NCI-H82 treated with DMSO at 0.1 percent for 48 hours (cell line): ENCODE measurements at regions not wholly inside any gene's neighbourhood (a gene's known extent, or its start where the extent isn't known, plus 50 kb on each side); places are given as distances from the start of the nearest gene placed in this dataset.

ENCODE experiments used
- DNase-seq: peaks from one replicate; lab custom pipeline; 2025; ENCODE audit not compliant: unreplicated experiment; lab: John Stamatoyannopoulos, UW

DNA sequence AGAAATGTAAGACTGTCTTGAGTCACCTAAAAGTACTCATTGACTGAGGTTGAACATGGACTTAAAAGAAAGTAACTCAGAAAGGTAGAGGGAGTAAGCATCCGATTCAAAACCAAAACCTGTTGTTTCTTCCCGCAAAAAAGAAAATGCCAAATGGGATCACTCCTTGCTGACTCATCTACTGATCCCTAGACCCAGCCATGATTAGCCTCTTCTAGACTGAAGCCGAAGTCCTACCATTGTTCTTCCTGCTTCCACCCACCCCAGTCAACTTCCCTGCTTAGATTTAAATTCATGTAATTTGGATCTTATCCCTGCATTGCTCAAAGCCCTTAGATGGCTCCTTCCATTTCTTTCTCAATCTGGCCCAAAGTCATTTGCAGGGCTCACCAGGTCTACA is 760.5 kb upstream of the SOX9 start:
- DNase-seq: no peak

GRCh38 chr17:71361656-71362450 is 759.0 kb upstream of the SOX9 start:
- no peak for DNase-seq

- no peak for DNase-seq
Measured at GRCh38 chr17:71363661-71364060, 757.2 kb upstream of the SOX9 start.

- DNase-seq: no peak
Measured at GRCh38 chr17:71371809-71372208, 749.0 kb upstream of the SOX9 start.

DNA sequence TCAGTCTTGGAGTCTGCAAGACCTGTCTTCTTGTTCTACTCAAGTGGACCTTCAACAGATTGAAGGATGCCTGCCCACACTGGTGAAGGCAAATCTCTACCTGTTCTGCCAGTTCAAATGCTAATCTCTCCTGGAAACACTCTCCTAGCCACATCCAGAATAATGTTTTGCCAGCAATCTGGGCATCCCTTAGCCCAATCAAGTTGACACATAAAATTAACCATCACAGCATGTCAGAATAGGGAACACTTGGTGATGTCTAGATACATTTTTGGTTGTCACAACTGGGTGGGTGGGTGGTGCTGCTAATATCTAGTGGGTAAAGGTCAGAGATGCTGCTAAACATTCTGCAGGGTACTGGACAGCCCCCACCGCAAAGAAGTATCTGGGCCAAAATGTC is 744.9 kb upstream of the SOX9 start:
- DNase-seq: no peak

- no peak for DNase-seq
Measured at GRCh38 chr17:71376933-71377332, 743.9 kb upstream of the SOX9 start.

DNA sequence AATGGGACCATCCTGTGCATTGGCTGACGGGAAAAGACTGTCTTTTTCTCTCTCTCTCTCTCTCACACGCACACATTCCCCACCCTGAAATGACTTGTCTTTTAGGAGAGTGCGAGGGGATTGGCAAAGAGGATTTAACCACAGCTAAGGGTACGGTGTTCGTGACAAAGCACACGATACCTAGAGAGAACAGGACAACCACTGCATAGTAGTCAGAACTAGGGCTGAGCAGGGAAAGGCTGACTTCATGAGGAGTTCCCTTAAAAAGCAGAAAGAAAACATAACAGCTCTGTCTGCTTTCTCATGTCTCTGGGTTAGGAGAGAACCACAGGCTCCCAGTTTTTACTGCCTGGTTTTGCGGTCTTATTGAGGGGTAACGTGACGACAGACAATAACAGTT is 742.8 kb upstream of the SOX9 start:
- DNase-seq: no peak

DNA sequence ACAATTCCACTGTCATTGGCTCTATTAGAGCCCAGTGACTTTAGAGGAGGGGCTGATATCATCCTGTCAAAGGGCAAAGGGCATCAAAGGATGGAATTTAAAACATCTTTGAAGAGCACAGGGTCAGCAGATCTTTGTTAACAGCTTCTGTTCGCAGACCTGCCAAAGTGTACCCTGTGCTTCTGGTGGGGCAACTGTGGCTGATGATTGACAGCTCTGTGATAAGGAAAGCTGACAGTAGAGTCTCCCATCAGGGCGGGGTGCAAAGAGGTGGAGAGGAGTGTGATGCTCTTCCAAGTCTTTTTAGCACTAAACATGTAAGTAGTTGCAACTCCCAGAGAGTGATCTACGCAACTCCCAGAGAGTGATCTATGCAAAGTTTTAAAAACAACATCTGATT is 742.1 kb upstream of the SOX9 start:
- DNase-seq: no peak

DNA sequence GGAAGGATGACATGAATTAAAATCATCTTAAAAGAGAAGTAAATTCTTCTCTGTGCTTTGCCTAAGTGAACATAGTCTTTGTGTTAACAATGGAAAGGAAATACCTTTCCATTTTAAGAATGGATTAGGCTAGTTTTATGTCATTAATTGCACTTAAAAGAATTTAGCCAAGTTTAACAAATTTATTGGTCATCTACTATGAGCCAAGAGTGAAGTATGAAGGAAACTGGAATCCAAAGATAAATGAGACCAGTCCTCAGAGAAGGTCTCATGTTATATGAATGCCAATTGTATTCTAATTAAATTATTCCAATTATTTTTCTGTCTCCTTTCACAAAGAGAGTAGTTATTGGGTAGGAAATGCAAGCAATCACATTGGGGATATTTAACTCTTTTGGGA is 741.3 kb upstream of the SOX9 start:
- DNase-seq: no peak

- no peak for DNase-seq
Measured at GRCh38 chr17:71380535-71380934, 740.3 kb upstream of the SOX9 start.

DNA sequence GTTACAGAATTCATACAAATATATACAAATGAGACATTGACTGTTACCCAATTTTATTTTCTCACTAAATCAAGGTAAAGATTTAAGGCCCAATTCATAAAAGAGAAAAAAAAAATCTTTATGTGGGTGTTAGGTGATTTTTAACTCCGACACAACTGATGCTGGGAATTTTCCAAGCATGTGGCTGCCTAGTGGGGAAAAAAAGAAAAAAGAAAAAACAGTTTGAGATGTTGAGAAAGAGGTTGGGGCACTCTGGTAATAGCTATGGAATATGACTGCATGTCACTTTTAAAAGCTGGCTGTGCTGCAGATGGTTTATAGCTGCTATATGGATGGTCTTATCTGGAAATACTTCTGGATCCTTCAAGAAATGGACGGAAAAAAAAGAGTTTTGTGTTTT is 739.9 kb upstream of the SOX9 start:
- no peak for DNase-seq

GRCh38 chr17:71383091-71383490 is 737.7 kb upstream of the SOX9 start:
- no peak for DNase-seq

DNA sequence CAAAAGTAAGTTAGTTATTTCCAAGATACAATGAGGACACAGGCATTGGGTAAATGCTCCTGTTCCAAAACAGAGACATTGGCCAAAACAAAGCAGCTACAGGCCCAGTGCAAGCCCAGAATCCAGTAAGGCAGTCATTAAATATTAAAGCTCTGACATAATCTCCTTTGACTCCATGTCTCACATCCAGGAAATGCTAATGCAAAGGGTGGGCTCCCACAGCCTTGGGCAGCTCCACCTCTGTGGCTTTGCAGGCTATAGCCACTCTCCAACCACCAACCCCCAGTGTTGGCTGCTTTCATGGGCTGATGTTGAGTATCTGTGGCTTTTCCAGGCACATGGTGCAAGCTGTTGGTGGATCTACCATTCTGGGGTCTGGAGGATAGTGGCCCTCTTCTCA is 733.4 kb upstream of the SOX9 start:
- DNase-seq: no peak

DNA sequence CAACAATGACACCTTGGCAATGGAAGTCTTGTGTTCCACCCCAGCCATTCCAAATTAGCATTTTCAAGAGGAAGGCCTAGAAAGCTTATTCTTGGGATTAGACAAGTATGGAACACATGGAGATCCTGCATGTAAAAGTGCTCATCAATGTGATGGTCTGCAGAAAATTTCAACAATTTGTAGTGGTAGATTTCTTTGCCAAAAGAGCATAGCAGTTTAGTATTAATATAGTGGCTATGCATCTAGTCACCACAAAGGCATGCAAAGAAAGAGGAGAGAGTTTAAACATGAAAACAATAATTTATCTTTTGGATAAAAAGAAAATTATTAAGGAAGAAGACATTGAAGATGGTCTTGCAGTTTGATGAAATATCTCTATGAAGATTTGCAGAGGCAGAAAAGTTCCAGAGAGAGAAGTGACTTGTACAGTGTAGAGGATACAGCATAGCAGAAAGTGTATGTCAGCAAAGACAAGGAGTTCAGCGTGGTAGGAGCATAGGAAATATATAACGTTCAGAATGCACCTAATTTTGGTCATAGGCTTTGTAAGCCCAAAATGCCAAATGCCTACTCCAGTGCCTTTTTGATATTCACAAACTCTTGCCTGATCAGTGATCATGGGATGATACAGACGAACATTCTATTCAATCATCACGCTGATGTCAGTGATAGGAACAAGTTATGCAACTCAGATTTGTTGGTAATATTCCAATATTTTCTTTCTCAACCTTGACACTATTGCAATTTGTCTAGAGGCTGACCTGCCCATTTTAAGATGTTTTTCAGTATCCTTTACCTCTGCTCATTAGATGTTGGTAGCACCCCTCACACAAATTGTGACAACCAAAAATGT is 727.9 kb upstream of the SOX9 start:
- no peak for DNase-seq

DNA sequence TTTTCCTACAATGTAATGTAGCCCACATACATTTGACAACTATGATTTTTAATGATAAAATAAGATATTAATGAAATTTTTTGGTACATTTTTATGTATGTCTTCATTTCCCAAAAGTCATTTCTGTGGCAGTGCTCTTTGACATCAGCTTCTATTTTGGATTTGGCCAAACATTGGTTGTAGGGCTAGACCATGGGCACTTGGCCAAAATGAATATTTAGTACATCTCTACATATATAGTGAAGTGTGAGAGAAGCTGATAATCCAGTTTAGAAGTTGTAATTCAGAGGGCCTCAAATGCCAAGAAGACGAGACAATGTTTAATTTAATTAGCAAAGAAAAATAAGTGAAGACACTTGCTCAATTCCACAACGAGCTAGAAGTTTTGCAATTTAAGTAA is 724.9 kb upstream of the SOX9 start:
- DNase-seq: no peak

DNA sequence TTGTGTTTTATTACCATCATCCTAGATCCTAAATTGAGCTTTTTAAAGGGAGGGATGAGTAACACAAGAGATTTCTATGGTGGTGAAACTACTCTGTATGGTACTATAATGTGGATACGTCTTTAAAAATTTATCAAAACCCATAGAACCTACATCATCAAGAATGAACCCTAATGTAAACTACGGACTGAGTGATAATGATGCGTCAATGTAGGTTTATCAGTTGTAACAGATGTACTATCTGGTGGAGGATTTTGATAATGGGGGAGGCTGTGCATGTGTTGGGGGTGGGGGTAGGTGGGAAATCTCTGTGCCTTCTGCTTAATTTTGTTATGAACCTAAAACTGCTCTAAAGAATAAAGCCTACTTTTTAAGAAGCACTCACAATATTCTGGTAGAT is 724.1 kb upstream of the SOX9 start:
- no peak for DNase-seq

DNA sequence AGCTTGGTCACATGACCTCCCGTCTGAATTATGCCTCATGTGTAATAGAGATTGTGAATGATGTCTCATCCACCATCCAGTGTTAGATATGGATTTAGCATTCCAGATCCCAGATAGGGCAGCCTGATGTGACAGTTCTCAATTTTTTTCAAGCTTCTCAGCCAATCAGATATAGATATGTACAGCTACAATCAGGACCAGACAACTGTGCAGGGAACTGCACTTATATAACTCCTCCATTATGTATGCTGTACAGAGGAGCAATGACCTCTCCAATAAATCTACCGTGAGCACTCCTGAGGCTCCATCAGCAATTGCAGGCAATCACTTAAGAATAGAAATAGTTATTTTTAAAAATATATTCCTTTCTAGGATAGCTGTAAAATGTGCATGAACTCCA is 722.8 kb upstream of the SOX9 start:
- no peak for DNase-seq

DNA sequence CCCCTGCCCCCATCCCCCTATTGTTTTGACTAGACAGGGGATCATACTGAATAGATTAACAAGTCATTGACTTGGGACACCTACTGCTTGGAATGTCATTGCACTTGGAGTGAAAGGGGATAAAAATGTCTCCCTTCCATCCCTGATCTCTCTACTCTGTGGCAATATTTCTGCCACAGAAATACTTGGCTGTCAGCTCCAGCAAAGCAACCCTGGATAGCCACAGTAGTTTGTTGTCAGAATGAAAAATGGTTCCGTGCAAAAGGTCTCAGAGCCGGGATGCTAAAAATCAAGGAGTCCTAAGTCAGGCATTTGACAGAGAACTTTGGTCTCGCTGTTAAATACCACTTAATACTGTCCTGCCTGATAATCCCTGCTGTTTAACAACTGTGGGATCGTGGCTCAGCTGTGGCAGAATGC is 722.0 kb upstream of the SOX9 start:
- DNase-seq: no peak

DNA sequence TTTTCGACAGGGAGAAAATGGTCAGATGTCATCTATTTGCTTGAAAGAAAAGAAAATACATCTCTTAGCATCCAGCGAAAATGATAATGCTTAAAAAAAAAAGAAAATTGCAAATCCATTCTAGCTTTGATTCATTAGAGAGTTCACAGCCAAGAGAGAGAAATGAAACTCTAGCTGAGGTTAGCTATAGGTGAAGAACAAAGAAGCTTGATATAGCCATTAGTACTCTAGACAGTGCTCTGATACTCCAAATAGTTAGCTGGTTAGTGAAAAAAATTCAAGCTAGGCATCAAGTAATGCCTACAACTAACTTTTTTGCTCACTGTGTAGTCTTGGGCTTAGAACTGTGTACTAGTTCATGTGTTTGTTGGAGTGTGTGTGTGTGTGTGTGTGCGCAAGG is 721.6 kb upstream of the SOX9 start:
- DNase-seq: no peak

DNA sequence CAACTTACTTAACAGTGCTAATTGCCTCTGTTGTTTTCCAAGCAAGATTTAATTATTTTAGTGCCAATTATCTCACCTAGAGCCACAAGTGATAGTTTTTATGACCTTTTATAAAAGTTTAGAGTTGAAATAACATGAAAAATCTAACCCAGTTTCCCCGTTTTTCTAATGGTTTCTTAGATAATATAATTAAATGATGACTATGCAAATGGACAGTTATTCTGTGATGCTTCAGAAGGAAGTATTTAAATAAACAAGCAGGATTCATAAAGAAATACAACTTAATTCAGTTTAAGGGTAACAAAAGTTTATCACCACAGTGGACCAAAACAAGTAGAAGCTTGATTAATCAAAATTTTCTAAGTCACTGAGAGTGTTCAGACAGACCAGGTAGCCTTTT is 721.2 kb upstream of the SOX9 start:
- DNase-seq: no peak

DNA sequence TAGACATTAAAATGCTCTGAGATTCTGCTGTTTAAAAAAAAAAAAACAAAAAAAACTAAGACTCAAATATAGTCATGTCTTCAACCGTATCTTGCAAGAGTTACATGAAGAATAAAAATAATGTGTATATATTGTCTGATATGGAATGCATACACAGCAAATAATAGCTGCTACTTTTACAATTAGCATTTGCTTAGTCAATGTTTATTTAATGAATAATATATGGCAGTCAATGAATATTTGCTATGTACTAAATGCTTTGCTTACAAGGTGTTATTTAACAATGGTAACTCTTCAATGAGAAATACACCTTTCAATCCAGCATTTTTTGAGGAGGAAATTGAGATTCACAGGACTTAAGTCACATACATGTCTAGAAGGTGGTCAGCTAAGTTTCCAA is 718.8 kb upstream of the SOX9 start:
- DNase-seq: no peak

DNA sequence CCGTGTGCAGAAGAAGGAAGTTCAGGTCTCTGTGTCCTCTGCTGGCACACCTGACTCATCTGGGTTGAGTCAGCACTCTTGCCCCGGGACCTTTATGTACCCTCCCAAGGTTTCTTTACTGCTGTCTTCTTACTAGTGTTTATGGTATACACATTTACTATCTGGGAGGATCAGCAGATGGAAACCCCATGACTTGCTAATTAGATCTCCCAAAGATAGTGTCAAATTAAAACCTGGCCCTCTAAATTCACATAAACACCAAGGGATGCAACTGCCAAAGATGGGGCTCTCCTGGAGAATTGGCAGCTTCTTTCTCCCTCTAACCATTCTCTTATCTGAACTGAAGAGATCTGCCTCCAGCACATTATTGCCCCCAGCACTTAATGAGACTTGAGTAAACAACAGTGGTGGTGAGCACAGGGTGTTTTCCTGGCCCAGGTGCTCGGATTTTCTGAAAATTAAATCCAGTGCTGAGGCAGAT is 718.1 kb upstream of the SOX9 start:
- DNase-seq: no peak
